AG09319 (cell line): ENCODE measurements at regions not wholly inside any gene's neighbourhood (a gene's known extent, or its start where the extent isn't known, plus 50 kb on each side); places are given as distances from the start of the nearest gene placed in this dataset.

Source experiments
- DNase-seq: peaks from one replicate; pipeline ENCODE4 v3.0.0-alpha.2; 2010; ENCODE audit warnings: low read depth; ENCODE audit errors: extremely low read depth
- TF ChIP-seq, protein P1 (sequence below): IDR thresholded peaks from 2 replicates; pipeline ENCODE4 v1.5.1; 2011; ENCODE audit warnings: low read depth, mild to moderate bottlenecking, inconsistent platforms, low read length, moderate library complexity

DNA sequence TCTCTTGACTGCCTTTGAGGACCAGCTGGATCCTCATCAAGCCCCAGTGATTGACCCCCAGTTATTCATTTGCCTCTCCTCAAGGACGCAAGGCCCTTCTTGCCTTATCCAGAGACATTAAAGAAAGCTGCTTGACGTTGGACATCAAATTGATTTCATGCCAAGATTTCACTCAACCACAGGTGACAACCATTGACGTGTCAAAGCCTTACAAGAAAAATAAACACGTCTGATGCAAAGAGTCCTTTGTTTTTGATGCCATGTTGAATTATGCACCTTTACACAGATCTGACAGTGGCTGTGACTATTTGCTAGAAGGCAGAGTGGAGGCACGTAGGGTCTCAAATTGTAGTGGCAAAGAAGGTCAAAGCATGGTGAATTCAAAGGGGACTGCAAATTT, 666.2 kb upstream of the CAMK1G start:
- TF ChIP-seq, protein P1, sequence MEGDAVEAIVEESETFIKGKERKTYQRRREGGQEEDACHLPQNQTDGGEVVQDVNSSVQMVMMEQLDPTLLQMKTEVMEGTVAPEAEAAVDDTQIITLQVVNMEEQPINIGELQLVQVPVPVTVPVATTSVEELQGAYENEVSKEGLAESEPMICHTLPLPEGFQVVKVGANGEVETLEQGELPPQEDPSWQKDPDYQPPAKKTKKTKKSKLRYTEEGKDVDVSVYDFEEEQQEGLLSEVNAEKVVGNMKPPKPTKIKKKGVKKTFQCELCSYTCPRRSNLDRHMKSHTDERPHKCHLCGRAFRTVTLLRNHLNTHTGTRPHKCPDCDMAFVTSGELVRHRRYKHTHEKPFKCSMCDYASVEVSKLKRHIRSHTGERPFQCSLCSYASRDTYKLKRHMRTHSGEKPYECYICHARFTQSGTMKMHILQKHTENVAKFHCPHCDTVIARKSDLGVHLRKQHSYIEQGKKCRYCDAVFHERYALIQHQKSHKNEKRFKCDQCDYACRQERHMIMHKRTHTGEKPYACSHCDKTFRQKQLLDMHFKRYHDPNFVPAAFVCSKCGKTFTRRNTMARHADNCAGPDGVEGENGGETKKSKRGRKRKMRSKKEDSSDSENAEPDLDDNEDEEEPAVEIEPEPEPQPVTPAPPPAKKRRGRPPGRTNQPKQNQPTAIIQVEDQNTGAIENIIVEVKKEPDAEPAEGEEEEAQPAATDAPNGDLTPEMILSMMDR: no peak
- no peak for DNase-seq

DNA sequence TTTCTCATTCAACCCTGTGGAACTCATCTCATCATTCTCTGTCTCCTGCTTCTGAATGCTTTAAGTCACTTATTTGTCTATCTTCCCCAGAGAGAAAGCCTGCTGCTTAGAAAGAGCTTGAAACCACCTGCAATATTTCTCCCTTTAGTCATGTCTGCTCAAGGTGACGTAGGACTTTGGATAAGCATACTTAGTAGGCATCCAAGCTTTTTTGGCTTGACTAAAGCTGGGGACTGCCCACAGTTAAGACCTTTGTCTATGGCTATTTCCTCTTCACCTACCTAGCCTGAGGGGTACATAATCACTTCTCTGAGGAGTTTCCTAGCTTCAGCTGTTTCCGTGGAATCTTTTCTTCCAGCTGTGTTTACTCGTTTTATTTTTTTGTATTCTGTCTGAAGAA, 665.8 kb upstream of the CAMK1G start:
- no peak for DNase-seq
- TF ChIP-seq, protein P1: no peak

DNA sequence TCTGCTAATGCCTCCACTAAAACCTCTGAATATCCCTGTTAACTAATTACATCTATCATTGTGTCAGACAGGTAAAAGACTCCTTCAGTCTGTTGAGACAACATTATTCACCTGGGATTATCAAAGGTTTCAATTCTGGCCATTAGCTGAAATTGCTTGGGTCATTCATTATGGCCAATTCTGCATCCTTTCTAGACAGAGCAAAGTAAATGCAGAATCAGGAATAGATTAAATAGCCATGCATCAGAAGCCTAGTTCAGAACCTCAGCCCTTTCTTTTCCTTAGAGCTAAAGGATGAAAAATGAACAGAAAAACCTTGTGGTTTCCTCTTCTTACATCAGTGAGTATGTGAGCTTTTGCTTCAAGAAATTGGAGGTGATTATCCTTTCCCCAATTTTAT, 665.4 kb upstream of the CAMK1G start:
- TF ChIP-seq, protein P1: no peak
- DNase-seq: no peak

DNA sequence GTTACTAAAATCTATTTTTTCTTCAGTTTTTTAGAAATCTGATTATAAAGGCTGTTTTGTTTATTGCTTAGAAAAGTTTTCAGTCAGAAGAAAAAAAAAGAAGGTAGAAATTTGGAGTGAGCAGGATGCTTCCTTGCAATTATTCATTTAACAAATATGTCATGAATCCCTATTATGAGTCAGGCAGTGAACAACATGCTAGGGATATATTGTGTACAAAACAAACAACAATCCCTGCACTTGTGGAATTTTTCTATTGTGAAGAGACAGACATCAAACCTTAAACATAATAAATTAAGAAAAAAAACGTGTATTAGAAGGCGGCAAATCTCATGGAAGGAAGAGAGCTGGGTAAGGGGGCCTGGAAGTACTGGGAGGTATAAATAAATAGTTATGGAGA, 664.1 kb upstream of the CAMK1G start:
- TF ChIP-seq, protein P1: no peak
- DNase-seq: no peak

DNA sequence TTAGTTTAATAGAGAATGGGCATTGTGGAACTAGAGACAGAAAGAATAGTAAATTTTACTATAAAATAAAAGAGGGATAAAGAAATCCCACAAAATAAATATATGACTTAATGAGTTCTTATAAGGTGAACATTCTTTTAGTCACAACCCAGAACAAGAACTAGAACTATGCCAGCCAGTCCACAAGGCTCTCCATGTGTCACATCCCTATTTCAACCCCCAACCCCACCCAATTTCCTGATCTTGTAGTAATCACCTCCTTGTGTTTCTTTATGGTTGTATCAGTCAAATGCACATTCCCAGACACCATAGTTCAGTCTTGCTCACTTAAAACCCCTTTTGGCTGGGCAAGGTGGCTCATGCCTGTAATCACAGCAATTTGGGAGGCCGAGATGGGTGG, 662.3 kb upstream of the CAMK1G start:
- TF ChIP-seq, protein P1: no peak
- no peak for DNase-seq

DNA sequence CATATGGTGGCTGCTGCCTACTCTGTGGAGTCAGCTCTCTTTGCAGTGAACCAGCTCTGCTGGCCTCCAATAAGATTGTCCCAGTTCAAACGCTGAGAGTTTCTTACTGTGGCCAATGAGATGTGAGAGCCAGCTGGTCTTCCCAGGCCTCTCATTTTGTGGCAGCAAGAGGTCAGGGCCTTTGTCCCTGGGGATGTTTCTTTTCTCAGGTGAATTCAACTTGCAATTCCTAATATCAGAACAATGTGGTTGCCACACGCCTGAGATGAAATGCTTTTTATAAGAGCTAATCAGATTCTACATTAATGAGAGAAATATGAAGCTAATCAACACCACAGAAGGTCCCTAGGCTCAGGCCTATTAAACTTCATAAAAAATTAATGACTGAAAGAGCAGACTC, 660.1 kb upstream of the CAMK1G start:
- TF ChIP-seq, protein P1: no peak
- no peak for DNase-seq

DNA sequence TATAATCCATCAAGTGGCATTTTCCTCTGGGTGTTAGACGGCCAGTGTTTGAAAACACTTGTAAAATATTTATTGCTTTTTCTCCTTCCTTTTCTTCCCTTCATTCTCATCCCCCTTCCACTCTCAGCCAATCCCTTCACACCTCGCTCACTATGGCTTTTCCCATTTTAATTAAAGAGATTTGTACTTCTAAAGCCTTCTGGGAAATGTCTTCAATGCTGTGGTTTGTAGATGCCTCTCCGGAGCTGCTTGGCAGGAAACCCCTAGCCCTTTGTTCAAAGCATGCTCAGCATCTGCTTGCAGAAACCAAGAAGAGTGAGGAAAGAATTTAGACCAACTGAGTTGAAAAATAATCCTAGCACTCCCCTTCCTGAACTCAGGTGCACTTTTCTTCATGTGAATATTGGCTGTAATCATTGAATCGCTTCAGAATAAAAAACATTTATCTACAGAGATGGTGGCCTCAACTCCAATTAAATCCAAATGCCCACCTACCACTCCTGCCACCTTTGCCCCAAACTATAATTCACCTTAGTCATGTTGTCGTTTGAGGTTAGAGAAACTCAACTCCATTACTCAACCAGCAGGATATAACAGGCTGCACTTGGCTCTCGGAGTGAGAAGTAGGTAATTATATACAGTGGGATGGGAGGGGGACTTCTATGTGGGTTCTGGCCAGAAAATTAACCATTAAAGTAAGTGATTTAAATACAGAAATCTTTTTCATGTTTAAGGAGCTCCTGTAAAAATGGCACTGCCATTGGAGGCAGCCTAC, 659.4 kb upstream of the CAMK1G start:
- TF ChIP-seq, protein P1: no peak
- no peak for DNase-seq
